BE2C (cell line): ENCODE measurements at regions not wholly inside any gene's neighbourhood (a gene's known extent, or its start where the extent isn't known, plus 50 kb on each side); places are given as distances from the start of the nearest gene placed in this dataset.

Experiments used
- DNase-seq: peaks from one replicate; pipeline ENCODE4 v3.0.0-alpha.2; 2020
- H3K27me3 ChIP-seq: fragments of 250-450 bp; sonication (Bioruptor Pico); 2 replicates; pipeline ENCODE4 v1.5.1; 2020; ENCODE audit warnings: mild to moderate bottlenecking
- H3K36me3 ChIP-seq: fragments of 250-450 bp; sonication (Bioruptor Pico); 2 replicates; pipeline ENCODE4 v1.5.1; 2020; ENCODE audit warnings: mild to moderate bottlenecking
- H3K4me1 ChIP-seq: fragments of 250-450 bp; sonication (Bioruptor Pico); 2 replicates; pipeline ENCODE4 v1.5.1; 2020
- H3K4me3 ChIP-seq: 2 replicates; pipeline ENCODE4 v1.5.1; 2011; ENCODE audit warnings: low read depth, low read length
- H3K9me3 ChIP-seq: fragments of 250-450 bp; sonication (Bioruptor Pico); 2 replicates; pipeline ENCODE4 v1.5.1; 2020
- CTCF ChIP-seq: IDR thresholded peaks from 2 replicates; pipeline ENCODE4 v1.5.1; 2012; ENCODE audit warnings: mild to moderate bottlenecking, low read depth, low read length

- no peaks in the 10 kb centered on the region for H3K27me3 ChIP-seq
- no peak for DNase-seq
- H3K4me3 ChIP-seq: no peak overlapping the region
- no peaks in the 10 kb centered on the region for H3K9me3 ChIP-seq
- H3K36me3 ChIP-seq: no peaks in the 10 kb centered on the region
- H3K4me1 ChIP-seq: no peaks in the 10 kb centered on the region
- no peak for TF ChIP-seq CTCF
Measured at GRCh38 chr15:26453914-26454313, 319.0 kb downstream of the GABRB3 start.

- TF ChIP-seq CTCF: no peak
- no peak for DNase-seq
- Histone ChIP-seq H3K4me1 (no peaks in the 10 kb centered on the region), H3K36me3 (no peaks in the 10 kb centered on the region), H3K4me3 (no peak overlapping the region), H3K9me3 (no peaks in the 10 kb centered on the region), H3K27me3 (no peaks in the 10 kb centered on the region)
Measured at GRCh38 chr15:26451995-26452394, 320.9 kb downstream of the GABRB3 start.

- no peak for TF ChIP-seq CTCF
- H3K4me1 ChIP-seq: no peaks in the 10 kb centered on the region
- no peaks in the 10 kb centered on the region for H3K27me3 ChIP-seq
- no peak overlapping the region for H3K4me3 ChIP-seq
- H3K9me3 ChIP-seq: no peaks in the 10 kb centered on the region
- H3K36me3 ChIP-seq: no peaks in the 10 kb centered on the region
- no peak for DNase-seq
Measured at GRCh38 chr15:26449291-26449690, 323.6 kb downstream of the GABRB3 start.

GRCh38 chr15:26443321-26443720 lies 329.5 kb downstream of the GABRB3 start:
- DNase-seq: no peak
- Histone ChIP-seq H3K4me1 (no peaks in the 10 kb centered on the region), H3K4me3 (no peak overlapping the region), H3K36me3 (no peaks in the 10 kb centered on the region), H3K9me3 (no peaks in the 10 kb centered on the region), H3K27me3 (no peaks in the 10 kb centered on the region; the same call in 1 of the 2 replicates)
- no peak for TF ChIP-seq CTCF

GRCh38 chr15:26442680-26443079 lies 330.2 kb downstream of the GABRB3 start:
- H3K36me3 ChIP-seq: no peaks in the 10 kb centered on the region
- TF ChIP-seq CTCF: no peak
- no peak for DNase-seq
- no peaks in the 10 kb centered on the region for H3K9me3 ChIP-seq
- no peaks in the 10 kb centered on the region; the same call in 1 of the 2 replicates for H3K27me3 ChIP-seq
- no peak overlapping the region for H3K4me3 ChIP-seq
- no peaks in the 10 kb centered on the region for H3K4me1 ChIP-seq

GRCh38 chr15:26439681-26440080 lies 333.2 kb downstream of the GABRB3 start:
- H3K4me3 ChIP-seq: no peak overlapping the region
- no peak for TF ChIP-seq CTCF
- H3K27me3 ChIP-seq: no peaks in the 10 kb centered on the region; the same call in 1 of the 2 replicates
- no peaks in the 10 kb centered on the region for H3K9me3 ChIP-seq
- no peaks in the 10 kb centered on the region for H3K4me1 ChIP-seq
- no peak for DNase-seq
- no peaks in the 10 kb centered on the region for H3K36me3 ChIP-seq
